PFSK-1 (cell line): ENCODE measurements at regions not wholly inside any gene's neighbourhood (a gene's known extent, or its start where the extent isn't known, plus 50 kb on each side); places are given as distances from the start of the nearest gene placed in this dataset.

Experiments used
- FOXP2 ChIP-seq: optimal IDR thresholded peaks from 2 replicates; pipeline ENCODE3; 2011; ENCODE audit warnings: borderline replicate concordance, control low read depth, inconsistent platforms; ENCODE audit not compliant: insufficient read depth; ENCODE audit errors: extremely low read length, extremely low read depth
- POLR2AphosphoS5 ChIP-seq: IDR thresholded peaks from 2 replicates; pipeline ENCODE4 v1.6.1; 2012; ENCODE audit warnings: low read depth, mild to moderate bottlenecking, control low read depth, low read length, moderate library complexity
- REST ChIP-seq, 2 experiments: IDR thresholded peaks; 2 replicates each; pipeline versions ENCODE4 v1.6.1 to v1.8.0; 2011 to 2012; ENCODE audit warnings: low read depth in 2 of 2, low read length in 2 of 2, control low read depth in 1 of 2, inconsistent platforms in 1 of 2, mild to moderate bottlenecking in 1 of 2, moderate library complexity in 1 of 2; ENCODE audit not compliant: insufficient read depth in 1 of 2
- SIN3A ChIP-seq: IDR thresholded peaks from 2 replicates; pipeline ENCODE4 v1.6.1; 2012; ENCODE audit warnings: mild to moderate bottlenecking, low read length, moderate library complexity, borderline replicate concordance; ENCODE audit not compliant: insufficient read depth
- TAF1 ChIP-seq: IDR thresholded peaks from 2 replicates; pipeline ENCODE4 v1.6.1; 2012; ENCODE audit warnings: low read length, control low read depth, borderline replicate concordance; ENCODE audit not compliant: insufficient read depth

GRCh38 chr5:125661584-125661983 lies 761.6 kb upstream of the GRAMD2B start:
- TF ChIP-seq POLR2AphosphoS5 (no peak), REST (IDR thresholded peaks at IDR 0.05; ENCODE audit: insufficient read depth in 1 of 2, low read depth in 2 of 2, low read length in 2 of 2) (no peak), TAF1 (no peak), SIN3A (no peak), FOXP2 (no peak)
